DND-41 (cell line): ENCODE measurements at regions not wholly inside any gene's neighbourhood (a gene's known extent, or its start where the extent isn't known, plus 50 kb on each side); places are given as distances from the start of the nearest gene placed in this dataset.

ENCODE experiments used
- ATAC-seq: fragments of 200-7000 bp; cut with Tn5 transposase; 3 replicates; pipeline ENCODE4 v1.9.1; 2021; ENCODE audit warnings: low read depth; ENCODE audit not compliant: insufficient read depth
- DNase-seq: peaks from one replicate; pipeline ENCODE4 v3.0.0-alpha.2; 2020
- H2AFZ ChIP-seq: 2 replicates; pipeline ENCODE4 v1.6.0; 2012; ENCODE audit warnings: low read depth, low read length
- H3K27ac ChIP-seq: 2 replicates; pipeline ENCODE4 v1.5.1; 2012; ENCODE audit warnings: low read length, inconsistent platforms
- H3K27me3 ChIP-seq: fragments of 200-600 bp; sonication (generic); 2 replicates; pipeline ENCODE4 v1.6.0; 2012; ENCODE audit warnings: low read length, mild to moderate bottlenecking, inconsistent platforms; ENCODE audit not compliant: insufficient read depth, poor library complexity
- H3K36me3 ChIP-seq: 2 replicates; pipeline ENCODE4 v1.5.1; 2012; ENCODE audit warnings: low read length, inconsistent platforms; ENCODE audit not compliant: insufficient read depth
- H3K4me1 ChIP-seq: 2 replicates; pipeline ENCODE4 v1.5.1; 2012; ENCODE audit warnings: mild to moderate bottlenecking, low read length; ENCODE audit not compliant: insufficient read depth
- H3K4me2 ChIP-seq: 2 replicates; pipeline ENCODE4 v1.6.0; 2012; ENCODE audit warnings: mild to moderate bottlenecking, moderate library complexity, low read length, inconsistent platforms; ENCODE audit not compliant: insufficient read depth
- H3K4me3 ChIP-seq, 2 experiments: fragments of 200-600 bp in 1 of 2; shearing (Covaris generic) in 1 of 2; 2 replicates each; pipeline ENCODE4 v1.5.1; 2012 to 2016; ENCODE audit warnings: inconsistent platforms in 2 of 2, low read length in 2 of 2, mild to moderate bottlenecking in 2 of 2, low read depth in 1 of 2, moderate library complexity in 1 of 2
- H3K79me2 ChIP-seq: 2 replicates; pipeline ENCODE4 v1.6.0; 2012; ENCODE audit warnings: low read length, inconsistent platforms; ENCODE audit not compliant: insufficient read depth
- H3K9ac ChIP-seq: 2 replicates; pipeline ENCODE4 v1.6.0; 2012; ENCODE audit warnings: low read depth, mild to moderate bottlenecking, inconsistent platforms, low read length, moderate library complexity
- H3K9me3 ChIP-seq: 2 replicates; pipeline ENCODE4 v1.5.1; 2012; ENCODE audit warnings: low read length, moderate library complexity, mild to moderate bottlenecking, inconsistent platforms; ENCODE audit not compliant: insufficient read depth, severe bottlenecking
- H4K20me1 ChIP-seq: 2 replicates; pipeline ENCODE4 v1.6.0; 2012; ENCODE audit warnings: low read length; ENCODE audit not compliant: insufficient read depth
- EZH2 ChIP-seq: IDR thresholded peaks from 3 replicates; pipeline ENCODE4 v1.6.1; 2012; ENCODE audit warnings: borderline replicate concordance, low read depth, mild to moderate bottlenecking, moderate library complexity, low read length, inconsistent platforms; ENCODE audit not compliant: severe bottlenecking
- TF ChIP-seq, protein P1 (sequence below): IDR thresholded peaks from 2 replicates; pipeline ENCODE4 v1.5.1; 2012; ENCODE audit warnings: borderline replicate concordance, low read length, moderate library complexity, mild to moderate bottlenecking; ENCODE audit not compliant: poor library complexity, severe bottlenecking; ENCODE audit errors: extremely low read depth

DNA sequence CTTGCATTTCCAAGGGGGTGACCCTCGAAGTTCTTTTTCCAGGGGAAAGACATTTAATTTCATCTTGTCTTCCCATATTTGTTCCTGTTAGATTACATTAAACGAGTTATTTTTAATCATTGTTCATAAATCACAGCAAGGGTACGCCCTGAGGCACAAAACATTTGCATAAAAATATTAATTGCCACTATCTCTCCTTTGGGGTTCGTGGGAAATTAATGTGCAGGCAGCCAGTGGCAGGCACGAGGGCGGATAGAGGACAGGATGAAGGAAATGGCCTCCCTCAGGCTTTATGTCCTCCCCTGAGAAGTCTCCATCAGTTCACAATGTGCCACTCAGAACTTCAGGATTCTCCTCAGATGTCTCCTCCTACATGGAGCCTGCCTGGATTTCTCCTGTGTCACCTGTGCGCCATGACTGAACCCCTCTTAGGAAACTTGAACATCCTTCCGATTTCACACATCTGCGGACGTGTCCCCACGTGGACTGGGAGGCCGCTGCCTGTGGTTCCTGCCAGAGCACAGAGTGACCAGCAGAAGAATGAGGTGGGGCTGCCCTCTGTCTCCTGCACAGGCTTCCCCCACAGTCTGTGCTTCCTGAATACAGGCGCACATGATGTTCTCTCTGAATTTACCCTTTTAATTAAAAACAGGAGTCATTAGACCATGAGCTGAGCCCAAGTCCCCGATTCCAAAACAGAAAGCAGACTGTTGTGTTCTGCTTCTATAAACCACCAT lies 1085.9 kb downstream of the TBC1D22A start:
- Histone ChIP-seq H3K9ac (no peak overlapping the region), H3K27me3 (no peaks in the 10 kb centered on the region), H3K4me1 (no peaks in the 10 kb centered on the region), H3K27ac (no peak overlapping the region), H3K9me3 (no peaks in the 10 kb centered on the region), H3K79me2 (no peaks in the 10 kb centered on the region), H3K4me3 (no peak overlapping the region), H4K20me1 (no peaks in the 10 kb centered on the region), H2AFZ (no peak overlapping the region), H3K4me2 (no peak overlapping the region), H3K36me3 (no peaks in the 10 kb centered on the region)
- no peak for TF ChIP-seq EZH2
- TF ChIP-seq, protein P1, sequence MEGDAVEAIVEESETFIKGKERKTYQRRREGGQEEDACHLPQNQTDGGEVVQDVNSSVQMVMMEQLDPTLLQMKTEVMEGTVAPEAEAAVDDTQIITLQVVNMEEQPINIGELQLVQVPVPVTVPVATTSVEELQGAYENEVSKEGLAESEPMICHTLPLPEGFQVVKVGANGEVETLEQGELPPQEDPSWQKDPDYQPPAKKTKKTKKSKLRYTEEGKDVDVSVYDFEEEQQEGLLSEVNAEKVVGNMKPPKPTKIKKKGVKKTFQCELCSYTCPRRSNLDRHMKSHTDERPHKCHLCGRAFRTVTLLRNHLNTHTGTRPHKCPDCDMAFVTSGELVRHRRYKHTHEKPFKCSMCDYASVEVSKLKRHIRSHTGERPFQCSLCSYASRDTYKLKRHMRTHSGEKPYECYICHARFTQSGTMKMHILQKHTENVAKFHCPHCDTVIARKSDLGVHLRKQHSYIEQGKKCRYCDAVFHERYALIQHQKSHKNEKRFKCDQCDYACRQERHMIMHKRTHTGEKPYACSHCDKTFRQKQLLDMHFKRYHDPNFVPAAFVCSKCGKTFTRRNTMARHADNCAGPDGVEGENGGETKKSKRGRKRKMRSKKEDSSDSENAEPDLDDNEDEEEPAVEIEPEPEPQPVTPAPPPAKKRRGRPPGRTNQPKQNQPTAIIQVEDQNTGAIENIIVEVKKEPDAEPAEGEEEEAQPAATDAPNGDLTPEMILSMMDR: no peak
- ATAC-seq: no peak
- DNase-seq: no peak

DNA sequence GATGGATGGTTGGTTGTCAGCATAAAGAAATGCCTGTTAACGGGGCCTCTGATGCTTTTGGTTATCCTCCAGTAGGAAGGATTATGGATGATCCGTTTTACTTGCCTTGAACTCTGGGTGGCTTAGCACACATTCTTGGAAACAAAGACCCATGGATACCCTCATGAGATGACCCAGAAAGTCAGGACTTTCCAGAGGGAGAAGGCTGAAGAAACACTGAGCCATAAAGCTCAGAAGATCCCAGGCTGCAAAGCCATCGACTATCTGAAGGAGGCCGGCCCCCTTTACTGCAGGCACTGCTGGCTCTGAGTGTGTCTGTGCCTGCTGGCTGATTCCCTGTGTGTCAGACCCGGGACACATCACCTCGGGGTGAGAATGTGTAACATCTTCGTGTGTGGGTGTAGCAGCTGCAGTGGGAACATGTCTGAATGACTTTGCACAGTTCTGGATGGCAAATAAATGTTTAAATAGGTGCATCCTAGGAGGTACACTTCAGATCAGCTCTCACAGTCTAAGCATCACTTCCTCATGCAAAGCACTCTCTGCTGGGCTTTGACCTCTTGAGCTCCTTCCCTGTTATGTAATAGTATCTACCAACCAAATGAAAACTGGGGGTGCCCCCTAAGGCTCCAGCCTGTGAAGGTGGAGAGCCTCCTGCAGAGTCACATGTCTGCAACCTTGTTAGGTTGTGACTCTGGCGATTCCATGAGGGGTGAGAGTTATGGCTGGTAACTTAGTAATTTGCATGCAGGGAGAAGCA lies 1084.9 kb downstream of the TBC1D22A start:
- no peak overlapping the region for H2AFZ ChIP-seq
- no peaks in the 10 kb centered on the region for H3K27me3 ChIP-seq
- H3K27ac ChIP-seq: no peak overlapping the region
- H3K36me3 ChIP-seq: no peaks in the 10 kb centered on the region
- no peak overlapping the region for H3K9ac ChIP-seq
- no peaks in the 10 kb centered on the region for H4K20me1 ChIP-seq
- DNase-seq (no peak), ATAC-seq (no peak)
- no peaks in the 10 kb centered on the region for H3K9me3 ChIP-seq
- no peak for TF ChIP-seq EZH2
- TF ChIP-seq, protein P1: no peak
- no peak overlapping the region for H3K4me3 ChIP-seq
- no peaks in the 10 kb centered on the region for H3K79me2 ChIP-seq
- no peak overlapping the region for H3K4me2 ChIP-seq
- peaks cover under 1% of the 10 kb centered on the region; the same call in 1 of the 2 replicates for H3K4me1 ChIP-seq

DNA sequence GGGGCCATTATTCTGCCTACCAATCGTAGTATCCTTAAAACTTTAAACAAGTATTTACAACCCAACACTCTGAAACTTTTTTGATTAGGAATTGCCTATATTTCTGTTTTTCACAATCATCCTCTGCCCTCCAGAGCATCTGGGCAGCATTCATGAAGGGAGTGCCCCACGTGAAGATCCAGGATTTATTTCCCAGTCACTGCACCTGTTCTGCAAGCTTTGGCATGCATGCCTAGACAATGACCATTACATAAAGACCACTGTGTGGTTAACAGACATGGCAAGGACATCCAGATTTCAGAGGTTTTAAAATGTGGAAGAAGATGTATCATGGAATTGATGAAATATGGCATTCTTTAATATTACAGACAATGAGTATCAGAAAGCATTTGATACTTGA lies 1083.8 kb downstream of the TBC1D22A start:
- no peak overlapping the region for H3K4me3 ChIP-seq
- no peaks in the 10 kb centered on the region for H4K20me1 ChIP-seq
- no peak for TF ChIP-seq EZH2
- TF ChIP-seq, protein P1: no peak
- no peak overlapping the region for H3K4me2 ChIP-seq
- DNase-seq (no peak), ATAC-seq (no peak)
- H3K9me3 ChIP-seq: no peaks in the 10 kb centered on the region
- no peaks in the 10 kb centered on the region for H3K79me2 ChIP-seq
- no peak overlapping the region for H3K9ac ChIP-seq
- H3K4me1 ChIP-seq: peaks cover 11% of the 10 kb centered on the region
- H3K27ac ChIP-seq: no peak overlapping the region
- H2AFZ ChIP-seq: no peak overlapping the region
- H3K36me3 ChIP-seq: no peaks in the 10 kb centered on the region
- no peaks in the 10 kb centered on the region for H3K27me3 ChIP-seq
